ENCODE measurements at regions not wholly inside any gene's neighbourhood (a gene's known extent, or its start where the extent isn't known, plus 50 kb on each side); places are given as distances from the start of the nearest gene placed in this dataset.

DNA sequence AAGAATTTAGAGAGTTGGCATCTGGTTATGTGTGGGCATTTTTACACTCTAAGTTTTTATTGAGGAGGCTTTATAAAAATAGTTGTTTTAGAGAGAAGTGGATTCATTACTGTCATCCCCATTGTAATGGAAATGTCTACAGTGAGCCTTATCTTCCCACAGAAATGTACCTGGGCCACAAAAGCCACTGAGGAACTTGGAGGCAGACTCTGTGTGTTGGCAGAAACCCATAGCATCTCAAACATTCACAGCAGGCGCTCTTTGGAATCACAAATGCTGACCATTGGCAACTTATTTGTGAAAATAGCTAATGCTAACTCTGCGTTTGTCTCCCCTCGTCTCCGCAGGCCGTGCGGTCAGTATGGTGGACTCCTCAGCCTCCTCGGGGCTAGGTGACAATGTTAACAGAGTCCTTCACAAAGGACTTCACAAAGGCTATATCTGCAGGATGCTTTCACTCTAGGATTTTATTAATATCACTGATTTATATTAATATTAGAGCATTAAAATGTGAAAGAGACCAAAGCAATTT, 689.1 kb upstream of the POU3F3 start:
- Histone ChIP-seq H3K4me1 (no peaks in the 10 kb centered on the region), H3K36me3 (no peaks in the 10 kb centered on the region), H3K4me3 (no peak overlapping the region), H3K27ac (no peak overlapping the region), H3K27me3 (no peaks in the 10 kb centered on the region), H3K9me3 (no peaks in the 10 kb centered on the region)
- no peak for DNase-seq (ENCODE audit: extremely low spot score in 2 of 2)
- TF ChIP-seq, protein P1, sequence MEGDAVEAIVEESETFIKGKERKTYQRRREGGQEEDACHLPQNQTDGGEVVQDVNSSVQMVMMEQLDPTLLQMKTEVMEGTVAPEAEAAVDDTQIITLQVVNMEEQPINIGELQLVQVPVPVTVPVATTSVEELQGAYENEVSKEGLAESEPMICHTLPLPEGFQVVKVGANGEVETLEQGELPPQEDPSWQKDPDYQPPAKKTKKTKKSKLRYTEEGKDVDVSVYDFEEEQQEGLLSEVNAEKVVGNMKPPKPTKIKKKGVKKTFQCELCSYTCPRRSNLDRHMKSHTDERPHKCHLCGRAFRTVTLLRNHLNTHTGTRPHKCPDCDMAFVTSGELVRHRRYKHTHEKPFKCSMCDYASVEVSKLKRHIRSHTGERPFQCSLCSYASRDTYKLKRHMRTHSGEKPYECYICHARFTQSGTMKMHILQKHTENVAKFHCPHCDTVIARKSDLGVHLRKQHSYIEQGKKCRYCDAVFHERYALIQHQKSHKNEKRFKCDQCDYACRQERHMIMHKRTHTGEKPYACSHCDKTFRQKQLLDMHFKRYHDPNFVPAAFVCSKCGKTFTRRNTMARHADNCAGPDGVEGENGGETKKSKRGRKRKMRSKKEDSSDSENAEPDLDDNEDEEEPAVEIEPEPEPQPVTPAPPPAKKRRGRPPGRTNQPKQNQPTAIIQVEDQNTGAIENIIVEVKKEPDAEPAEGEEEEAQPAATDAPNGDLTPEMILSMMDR (IDR thresholded peaks at IDR 0.05), result no peak
- TF ChIP-seq POLR2AphosphoS5 (IDR thresholded peaks at IDR 0.05; ENCODE audit: insufficient read depth in 1 of 2, low read depth in 1 of 2), result no peak
- intact Hi-C loops (cut with DNase I), result no loop called here

DNA sequence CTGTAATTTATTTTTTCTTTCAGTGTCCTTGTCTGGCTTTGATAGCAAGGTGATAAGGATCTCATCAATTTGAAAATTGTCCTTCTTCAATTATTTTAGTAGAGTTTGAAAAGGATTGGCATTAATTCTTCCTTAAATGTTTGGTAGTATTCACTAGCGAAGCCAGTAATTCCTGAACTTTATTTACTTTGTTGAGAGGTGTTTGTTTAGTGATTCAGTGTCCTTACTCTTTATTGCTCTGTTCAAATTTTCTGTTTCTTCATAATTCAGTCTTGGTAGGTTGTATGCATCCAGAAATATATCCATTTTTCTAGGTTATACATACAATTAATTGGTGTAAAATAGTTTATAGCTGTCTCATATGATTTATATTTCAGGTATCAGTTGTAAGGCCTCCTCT, 676.7 kb upstream of the POU3F3 start:
- no peak overlapping the region for H3K27ac ChIP-seq
- intact Hi-C loops (cut with DNase I), result no loop called here
- TF ChIP-seq POLR2AphosphoS5 (IDR thresholded peaks at IDR 0.05; ENCODE audit: insufficient read depth in 1 of 2, low read depth in 1 of 2), result no peak
- TF ChIP-seq POLR2A (IDR thresholded peaks at IDR 0.05), result no peak
- TF ChIP-seq, protein P1 (IDR thresholded peaks at IDR 0.05), result no peak
- no peaks in the 10 kb centered on the region for H3K36me3 ChIP-seq
- no peaks in the 10 kb centered on the region for H3K4me1 ChIP-seq
- peaks cover 7% of the 10 kb centered on the region for H3K9me3 ChIP-seq
- H3K4me3 ChIP-seq, result no peak overlapping the region
- no peak for DNase-seq (ENCODE audit: extremely low spot score in 2 of 2)
- no peaks in the 10 kb centered on the region for H3K27me3 ChIP-seq

DNA sequence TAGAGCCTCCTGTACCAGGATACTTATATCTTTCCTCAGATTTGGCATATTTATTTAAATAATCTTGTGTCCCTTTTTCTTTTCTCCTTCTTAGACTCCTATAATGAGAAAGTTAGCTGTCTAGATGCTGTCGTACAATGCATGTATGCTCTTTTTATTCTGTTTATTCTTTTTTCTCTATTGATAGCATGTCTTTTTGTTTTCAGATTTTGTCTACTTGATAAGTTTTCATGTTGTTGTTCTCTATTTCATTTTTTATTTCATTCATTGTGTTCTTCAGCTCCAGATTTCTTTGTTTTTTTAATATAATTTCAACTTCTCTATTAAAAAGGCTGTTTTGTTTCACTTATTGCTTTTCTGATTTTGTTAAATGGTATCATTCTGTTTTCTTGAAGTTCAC, 674.3 kb upstream of the POU3F3 start:
- Histone ChIP-seq H3K27ac (no peak overlapping the region), H3K4me3 (no peak overlapping the region), H3K27me3 (no peaks in the 10 kb centered on the region), H3K36me3 (no peaks in the 10 kb centered on the region), H3K4me1 (no peaks in the 10 kb centered on the region), H3K9me3 (peaks cover 7% of the 10 kb centered on the region)
- DNase-seq (ENCODE audit: extremely low spot score in 2 of 2), result no peak
- intact Hi-C loops (cut with DNase I), result no loop called here
- no peak for TF ChIP-seq POLR2AphosphoS5 (IDR thresholded peaks at IDR 0.05; ENCODE audit: insufficient read depth in 1 of 2, low read depth in 1 of 2)
- no peak for TF ChIP-seq POLR2A (IDR thresholded peaks at IDR 0.05)
- TF ChIP-seq, protein P1 (IDR thresholded peaks at IDR 0.05), result no peak

DNA sequence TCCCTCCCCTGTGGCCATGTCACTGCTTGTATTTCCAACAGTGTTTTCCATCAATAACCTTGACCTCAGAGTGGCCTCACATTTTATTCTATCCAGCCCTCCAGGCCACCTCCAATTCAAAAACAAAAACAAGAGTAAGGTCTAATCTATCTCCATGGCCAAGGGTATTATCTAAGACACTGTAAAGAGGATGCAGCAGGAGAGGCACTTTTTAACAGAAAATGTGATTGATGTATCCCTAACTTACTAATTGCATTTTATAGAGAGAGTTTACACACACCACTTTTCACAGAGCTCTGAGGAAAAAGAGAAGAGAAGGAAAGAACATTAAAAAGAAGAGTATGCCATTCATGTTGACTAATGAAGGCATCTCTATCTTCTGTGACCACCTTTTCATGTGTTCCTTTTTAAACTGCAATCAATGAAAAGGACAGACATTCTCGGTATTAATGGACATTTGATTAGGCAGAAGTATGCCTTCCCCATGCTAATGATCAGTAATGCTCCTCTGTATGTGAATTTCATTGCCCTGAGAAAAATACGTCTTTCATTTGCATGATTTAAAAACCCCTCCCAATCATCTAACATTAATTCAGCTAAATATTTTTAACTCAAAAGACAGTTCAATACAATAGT, 653.3 kb upstream of the POU3F3 start:
- intact Hi-C loops (cut with DNase I), result no loop called here
- TF ChIP-seq, protein P1 (IDR thresholded peaks at IDR 0.05), result no peak
- no peak for TF ChIP-seq POLR2AphosphoS5 (IDR thresholded peaks at IDR 0.05; ENCODE audit: insufficient read depth in 1 of 2, low read depth in 1 of 2)
- TF ChIP-seq POLR2A (IDR thresholded peaks at IDR 0.05), result no peak
- no peaks in the 10 kb centered on the region for H3K4me1 ChIP-seq
- H3K36me3 ChIP-seq, result no peaks in the 10 kb centered on the region
- no peaks in the 10 kb centered on the region for H3K27me3 ChIP-seq
- no peak overlapping the region for H3K4me3 ChIP-seq
- no peak overlapping the region for H3K27ac ChIP-seq
- DNase-seq (ENCODE audit: extremely low spot score in 2 of 2), result no peak
- H3K9me3 ChIP-seq, result no peaks in the 10 kb centered on the region

DNA sequence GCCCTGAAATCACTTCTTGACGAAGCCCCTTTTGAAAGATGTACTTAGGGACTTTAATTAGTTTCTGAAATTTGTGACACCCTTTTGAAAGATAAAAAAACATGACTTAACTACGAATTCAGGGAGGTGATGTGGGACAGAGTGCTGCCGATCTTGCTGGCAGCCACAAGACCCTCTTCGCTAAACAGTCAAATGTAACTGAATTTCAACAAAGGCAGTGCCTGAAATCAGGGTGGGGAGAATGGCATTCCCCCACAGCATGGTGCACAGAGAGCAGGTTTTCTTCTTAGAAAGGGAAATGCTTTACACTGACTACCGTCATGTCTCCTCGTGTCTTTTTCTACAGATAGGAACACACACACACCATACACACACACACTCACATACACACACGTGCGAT, 640.2 kb upstream of the POU3F3 start:
- TF ChIP-seq, protein P1 (IDR thresholded peaks at IDR 0.05), result no peak
- TF ChIP-seq POLR2A (IDR thresholded peaks at IDR 0.05) (no peak), POLR2AphosphoS5 (IDR thresholded peaks at IDR 0.05; ENCODE audit: insufficient read depth in 1 of 2, low read depth in 1 of 2) (no peak)
- DNase-seq (ENCODE audit: extremely low spot score in 2 of 2), result no peak

More for the DNA sequence above, 640.2 kb upstream of the POU3F3 start:
- intact Hi-C loops (cut with DNase I), result no loop called here
- Histone ChIP-seq H3K9me3 (no peaks in the 10 kb centered on the region), H3K36me3 (no peaks in the 10 kb centered on the region), H3K4me3 (no peak overlapping the region), H3K27me3 (no peaks in the 10 kb centered on the region), H3K4me1 (no peaks in the 10 kb centered on the region), H3K27ac (no peak overlapping the region)
